MCF 10A (cell line): ENCODE measurements at regions not wholly inside any gene's neighbourhood (a gene's known extent, or its start where the extent isn't known, plus 50 kb on each side); places are given as distances from the start of the nearest gene placed in this dataset.

Experiments used
- BruUV-seq: library from RNA; stranded (reverse); fragments of 400-500 nt; replicated peaks from 2 replicates; lab custom pipeline; 2021; lab: Mats Ljungman, UMichigan
- CTCF ChIA-PET: fragments of 300-600 bp; sonication (Branson Sonifier 250); formaldehyde crosslinking; extraction: SDS; loops from one replicate; lab custom pipeline; 2021; ENCODE audit warnings: antibody characterized with exemption, inconsistent platforms; lab: Yijun Ruan, JAX
- POLR2A ChIA-PET: fragments of 300-600, 350-650 bp; sonication (Branson Sonifier 250); formaldehyde crosslinking; extraction: SDS; loops from one replicate; lab custom pipeline; 2020; ENCODE audit warnings: antibody characterized with exemption, inconsistent platforms; lab: Yijun Ruan, JAX
- DNase-seq: peaks from one replicate; pipeline ENCODE4 v3.0.0-alpha.2; 2018; ENCODE audit not compliant: unreplicated experiment
- H3K27ac Mint-ChIP-seq: one replicate; pipeline ENCODE4 v1.8.0; 2022; ENCODE audit warnings: mild to moderate bottlenecking, low read depth, mixed read lengths; ENCODE audit not compliant: unreplicated experiment
- H3K27me3 Mint-ChIP-seq: one replicate; pipeline ENCODE4 v1.8.0; 2022; ENCODE audit warnings: mixed read lengths; ENCODE audit not compliant: insufficient read depth, unreplicated experiment
- H3K36me3 Mint-ChIP-seq: one replicate; pipeline ENCODE4 v1.8.0; 2022; ENCODE audit warnings: mild to moderate bottlenecking, moderate library complexity, mixed read lengths; ENCODE audit not compliant: insufficient read depth, unreplicated experiment
- H3K4me1 Mint-ChIP-seq: one replicate; pipeline ENCODE4 v1.8.0; 2022; ENCODE audit warnings: mixed read lengths; ENCODE audit not compliant: insufficient read depth, unreplicated experiment
- H3K4me3 Mint-ChIP-seq: one replicate; pipeline ENCODE4 v1.8.0; 2022; ENCODE audit warnings: mild to moderate bottlenecking, moderate library complexity, mixed read lengths; ENCODE audit not compliant: unreplicated experiment
- H3K9me3 Mint-ChIP-seq: one replicate; pipeline ENCODE4 v1.8.0; 2022; ENCODE audit warnings: mixed read lengths; ENCODE audit not compliant: unreplicated experiment
- intact Hi-C: fragments of 100-400 bp; cut with micrococcal nuclease; formaldehyde crosslinking; loops from 2 replicates; pipeline ENCODE4 v1.14.1; 2022
- TF ChIP-seq, protein P1 (sequence below): fragments of 200-600 bp; IDR thresholded peaks from one replicate; pipeline ENCODE4 v1.8.0; 2022; ENCODE audit warnings: antibody characterized with exemption, mild to moderate bottlenecking; ENCODE audit not compliant: unreplicated experiment

GRCh38 chr2:208669394-208669793 is 262.8 kb downstream of the PTH2R start:
- no peak for DNase-seq
- no peaks in the 10 kb centered on the region for H3K9me3 Mint-ChIP-seq
- no peaks in the 10 kb centered on the region for H3K36me3 Mint-ChIP-seq
- BruUV-seq, result no TSS peak
- POLR2A ChIA-PET, result no interaction called here
- H3K27ac Mint-ChIP-seq, result no peak overlapping the region
- CTCF ChIA-PET, result interaction anchor here (0.6 kb wide), 2 partner anchors 157 to 552 kb away, joined by 3 read pairs; no protein-coding TSS in a partner anchor
- no peaks in the 10 kb centered on the region for H3K4me1 Mint-ChIP-seq
- no peaks in the 10 kb centered on the region for H3K27me3 Mint-ChIP-seq
- H3K4me3 Mint-ChIP-seq, result no peak overlapping the region
- TF ChIP-seq, protein P1, sequence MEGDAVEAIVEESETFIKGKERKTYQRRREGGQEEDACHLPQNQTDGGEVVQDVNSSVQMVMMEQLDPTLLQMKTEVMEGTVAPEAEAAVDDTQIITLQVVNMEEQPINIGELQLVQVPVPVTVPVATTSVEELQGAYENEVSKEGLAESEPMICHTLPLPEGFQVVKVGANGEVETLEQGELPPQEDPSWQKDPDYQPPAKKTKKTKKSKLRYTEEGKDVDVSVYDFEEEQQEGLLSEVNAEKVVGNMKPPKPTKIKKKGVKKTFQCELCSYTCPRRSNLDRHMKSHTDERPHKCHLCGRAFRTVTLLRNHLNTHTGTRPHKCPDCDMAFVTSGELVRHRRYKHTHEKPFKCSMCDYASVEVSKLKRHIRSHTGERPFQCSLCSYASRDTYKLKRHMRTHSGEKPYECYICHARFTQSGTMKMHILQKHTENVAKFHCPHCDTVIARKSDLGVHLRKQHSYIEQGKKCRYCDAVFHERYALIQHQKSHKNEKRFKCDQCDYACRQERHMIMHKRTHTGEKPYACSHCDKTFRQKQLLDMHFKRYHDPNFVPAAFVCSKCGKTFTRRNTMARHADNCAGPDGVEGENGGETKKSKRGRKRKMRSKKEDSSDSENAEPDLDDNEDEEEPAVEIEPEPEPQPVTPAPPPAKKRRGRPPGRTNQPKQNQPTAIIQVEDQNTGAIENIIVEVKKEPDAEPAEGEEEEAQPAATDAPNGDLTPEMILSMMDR, result no peak
- intact Hi-C loops, result no loop called here

- no peaks in the 10 kb centered on the region for H3K4me1 Mint-ChIP-seq
- BruUV-seq, result no TSS peak
- H3K27me3 Mint-ChIP-seq, result no peaks in the 10 kb centered on the region
- ChIA-PET POLR2A (interaction anchor here (0.6 to 1.9 kb wide), 2 partner anchors 19 to 69 kb away, joined by 3 read pairs; no protein-coding TSS in a partner anchor), CTCF (no interaction called here)
- intact Hi-C loops, result no loop called here
- no peaks in the 10 kb centered on the region for H3K36me3 Mint-ChIP-seq
- no peak for DNase-seq
- TF ChIP-seq, protein P1, result no peak
- no peaks in the 10 kb centered on the region for H3K9me3 Mint-ChIP-seq
- H3K27ac Mint-ChIP-seq, result no peak overlapping the region
- H3K4me3 Mint-ChIP-seq, result no peak overlapping the region
Observed at GRCh38 chr2:208671284-208671683, 264.7 kb downstream of the PTH2R start.

DNA sequence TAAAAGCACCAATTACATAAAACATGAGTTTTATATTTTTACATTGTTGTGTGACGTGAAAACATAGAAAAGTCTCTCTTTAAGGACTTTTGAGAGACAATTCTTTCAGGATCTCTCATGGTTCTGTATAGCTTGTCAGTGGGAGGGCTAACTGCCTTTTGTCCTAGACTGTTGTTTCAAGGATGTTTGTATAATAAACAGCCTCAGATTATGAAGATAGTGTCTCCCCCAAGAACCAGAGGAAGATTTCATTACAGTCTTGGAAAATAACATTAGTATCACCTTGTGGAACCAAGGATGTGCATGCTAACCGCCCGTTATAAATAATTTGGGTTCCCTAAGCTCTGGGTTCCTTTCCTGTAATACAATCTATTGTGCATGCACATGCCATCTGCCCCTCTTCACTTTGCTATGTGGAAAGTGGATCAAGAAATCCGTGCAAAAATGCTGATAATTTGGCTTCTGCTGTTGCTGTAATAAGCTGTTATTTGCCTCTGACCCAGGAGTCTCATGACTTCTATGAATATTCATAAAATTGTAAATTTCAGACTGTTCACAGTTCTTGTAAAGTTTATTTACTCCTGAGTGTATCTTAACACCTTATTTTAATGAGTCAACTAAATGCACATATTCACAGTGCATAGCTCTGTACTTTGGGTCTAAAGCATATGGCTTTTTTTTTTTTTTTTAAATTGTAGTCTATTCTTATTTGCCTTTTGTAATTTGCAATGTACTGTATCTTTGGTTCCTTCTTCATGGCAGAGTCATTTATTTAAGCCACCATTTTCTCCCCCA is 265.5 kb downstream of the PTH2R start:
- no peaks in the 10 kb centered on the region for H3K36me3 Mint-ChIP-seq
- POLR2A ChIA-PET, result interaction anchor here (1.9 kb wide), 1 partner anchor 20 kb away, joined by 3 read pairs; no protein-coding TSS in a partner anchor
- no peak overlapping the region for H3K27ac Mint-ChIP-seq
- no peaks in the 10 kb centered on the region for H3K27me3 Mint-ChIP-seq
- H3K4me1 Mint-ChIP-seq, result no peaks in the 10 kb centered on the region
- TF ChIP-seq, protein P1, result no peak
- CTCF ChIA-PET, result interaction anchor here (0.5 to 1.1 kb wide), 2 partner anchors 17 to 58 kb away, joined by 3 to 4 read pairs; no protein-coding TSS in a partner anchor
- intact Hi-C loops, result no loop called here
- no peaks in the 10 kb centered on the region for H3K9me3 Mint-ChIP-seq
- no TSS peak for BruUV-seq
- DNase-seq, result no peak
- H3K4me3 Mint-ChIP-seq, result no peak overlapping the region

DNA sequence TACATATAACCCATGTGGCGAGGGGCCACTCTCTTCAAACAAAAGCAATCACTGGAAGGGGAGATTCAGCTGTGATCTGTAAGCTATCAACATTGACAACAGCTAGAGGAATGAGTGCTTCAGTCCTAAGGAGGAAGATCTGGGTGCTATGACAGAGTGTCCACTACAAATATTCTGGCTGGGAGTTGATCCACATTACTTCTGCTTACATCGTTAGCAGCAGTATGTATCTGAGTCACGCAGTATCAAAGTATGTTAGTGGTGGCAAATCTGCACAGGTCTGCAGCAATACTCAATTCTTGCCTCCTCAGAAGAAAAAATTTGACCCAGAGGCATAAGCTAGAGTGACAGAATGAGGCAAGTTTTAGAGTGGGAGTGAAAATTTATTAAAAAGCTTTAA is 267.0 kb downstream of the PTH2R start:
- Mint-ChIP-seq H3K9me3 (no peaks in the 10 kb centered on the region), H3K27me3 (no peaks in the 10 kb centered on the region), H3K27ac (no peak overlapping the region), H3K4me1 (no peaks in the 10 kb centered on the region), H3K4me3 (no peak overlapping the region), H3K36me3 (no peaks in the 10 kb centered on the region)
- DNase-seq, result no peak
- intact Hi-C loops, result no loop called here
- no TSS peak for BruUV-seq
- ChIA-PET CTCF (interaction anchor here (0.7 kb wide), 1 partner anchor 284 kb away, joined by 3 read pairs; no protein-coding TSS in a partner anchor), POLR2A (interaction anchor here (1.0 kb wide), 1 partner anchor 11 kb away, joined by 3 read pairs; no protein-coding TSS in a partner anchor)
- TF ChIP-seq, protein P1, result no peak
